Stomach (tissue), 8 donors: ENCODE measurements at regions not wholly inside any gene's neighbourhood (a gene's known extent, or its start where the extent isn't known, plus 50 kb on each side); places are given as distances from the start of the nearest gene placed in this dataset.

Source experiments
- DNase-seq, 2 donors: peaks; one replicate each; pipeline versions ENCODE4 v3.0.0 to v3.0.0-alpha.2; 2013 to 2019
- H3K27ac ChIP-seq, 5 donors: fragments of 200-600 bp in 4 of 5; sonication (generic) in 4 of 5; one replicate each; pipeline ENCODE4 v1.5.1; 2013 to 2019; ENCODE audit warnings: mild to moderate bottlenecking in 1 of 5, moderate library complexity in 1 of 5
- H3K27me3 ChIP-seq, 3 donors: fragments of 200-600 bp; sonication (generic); one replicate each; pipeline ENCODE4 v1.5.1; 2017 to 2019; ENCODE audit warnings: mixed run types in 1 of 3
- H3K36me3 ChIP-seq, 4 donors: fragments of 200-600 bp; sonication (generic); 1 replicate in 3 of 4; 2 replicates in 1 of 4; pipeline ENCODE4 v1.5.1; 2016 to 2019
- H3K4me1 ChIP-seq, 4 donors: fragments of 200-600 bp; sonication (generic); one replicate each; pipeline ENCODE4 v1.5.1; 2016 to 2019
- H3K4me3 ChIP-seq, 4 donors: fragments of 200-600 bp; sonication (generic) in 3 of 4; one replicate each; pipeline ENCODE4 v1.5.1; 2016 to 2019; ENCODE audit warnings: mild to moderate bottlenecking in 1 of 4
- H3K9me3 ChIP-seq, 4 donors: fragments of 200-600 bp; sonication (generic); one replicate each; pipeline ENCODE4 v1.5.1; 2016 to 2019
- EP300 ChIP-seq: sonication (generic); formaldehyde crosslinking; IDR thresholded peaks from one replicate; pipeline ENCODE4 v1.6.1; 2017; ENCODE audit warnings: antibody characterized with exemption
- POLR2A ChIP-seq, 4 donors: fragments of 450-650 bp; IDR thresholded peaks; one replicate each; pipeline ENCODE4 v1.6.1; 2016; ENCODE audit warnings: antibody characterized with exemption in 4 of 4, control low read depth in 2 of 4, mild to moderate bottlenecking in 1 of 4, moderate library complexity in 1 of 4
- POLR2AphosphoS5 ChIP-seq, 3 donors: sonication (generic); formaldehyde crosslinking; IDR thresholded peaks; one replicate each; pipeline ENCODE4 v1.6.1; 2016; ENCODE audit warnings: antibody characterized with exemption in 3 of 3
- WGBS, 5 donors: extraction: QIAGEN DNeasy Blood & Tissue Kit in 3 of 5; methylation state at CpG; one replicate each; pipeline versions ENCODE4 v1.1.5 to v1.1.7; 2013 to 2018; 5-methylcytosine and 5-hydroxymethylcytosine counted together
- intact Hi-C: fragments of 100-400 bp; cut with DNase I; formaldehyde crosslinking; loops from one replicate; pipeline ENCODE4 v1.15.1; 2023; ENCODE audit warnings: low total_unique reads
- TF ChIP-seq, protein P1 (sequence below), 7 experiments: fragments of 450-650 bp in 4 of 7; fragments of 200-600 bp in 3 of 7; sonication (generic) in 3 of 7; IDR thresholded peaks; one replicate each; pipeline ENCODE4 v1.5.1; 2016 to 2019; ENCODE audit warnings: antibody characterized with exemption in 7 of 7, control low read depth in 2 of 7, mild to moderate bottlenecking in 1 of 7
- donor health status: healthy with polysubstance abuse.
- donor health status: Bipolar disorder and iron deficiency.
- donor health status: healthy.

DNA sequence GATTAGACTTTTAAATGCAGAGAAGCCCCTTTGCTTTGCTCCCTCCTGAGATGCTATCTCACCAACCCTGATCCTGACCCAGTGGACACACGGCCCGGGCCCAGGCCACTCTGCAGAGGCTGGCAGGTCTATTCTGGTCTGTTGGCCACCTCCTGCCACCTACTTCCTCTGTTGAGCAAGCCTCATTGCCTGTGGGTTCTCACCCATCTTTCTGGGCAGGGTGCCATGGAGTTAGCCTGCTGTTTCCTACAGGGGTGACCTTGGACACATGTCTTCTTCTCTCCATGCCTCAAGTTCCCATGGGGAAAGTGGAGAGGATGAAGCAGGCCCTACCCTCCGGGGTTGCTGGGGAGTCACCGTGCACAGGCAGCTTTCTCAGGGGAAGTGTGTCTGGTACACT is 266.2 kb upstream of the IRX1 start:
- no peak overlapping the region for H3K4me3 ChIP-seq
- H3K27ac ChIP-seq, result no peak overlapping the region
- H3K4me1 ChIP-seq, result no peaks in the 10 kb centered on the region
- TF ChIP-seq EP300 (no peak), POLR2A (IDR thresholded peaks at IDR 0.05) (no peak), POLR2AphosphoS5 (IDR thresholded peaks at IDR 0.05) (no peak)
- TF ChIP-seq, protein P1, sequence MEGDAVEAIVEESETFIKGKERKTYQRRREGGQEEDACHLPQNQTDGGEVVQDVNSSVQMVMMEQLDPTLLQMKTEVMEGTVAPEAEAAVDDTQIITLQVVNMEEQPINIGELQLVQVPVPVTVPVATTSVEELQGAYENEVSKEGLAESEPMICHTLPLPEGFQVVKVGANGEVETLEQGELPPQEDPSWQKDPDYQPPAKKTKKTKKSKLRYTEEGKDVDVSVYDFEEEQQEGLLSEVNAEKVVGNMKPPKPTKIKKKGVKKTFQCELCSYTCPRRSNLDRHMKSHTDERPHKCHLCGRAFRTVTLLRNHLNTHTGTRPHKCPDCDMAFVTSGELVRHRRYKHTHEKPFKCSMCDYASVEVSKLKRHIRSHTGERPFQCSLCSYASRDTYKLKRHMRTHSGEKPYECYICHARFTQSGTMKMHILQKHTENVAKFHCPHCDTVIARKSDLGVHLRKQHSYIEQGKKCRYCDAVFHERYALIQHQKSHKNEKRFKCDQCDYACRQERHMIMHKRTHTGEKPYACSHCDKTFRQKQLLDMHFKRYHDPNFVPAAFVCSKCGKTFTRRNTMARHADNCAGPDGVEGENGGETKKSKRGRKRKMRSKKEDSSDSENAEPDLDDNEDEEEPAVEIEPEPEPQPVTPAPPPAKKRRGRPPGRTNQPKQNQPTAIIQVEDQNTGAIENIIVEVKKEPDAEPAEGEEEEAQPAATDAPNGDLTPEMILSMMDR (IDR thresholded peaks at IDR 0.05), result no peak
- DNase-seq, result no peak
- H3K36me3 ChIP-seq, result no peaks in the 10 kb centered on the region
- WGBS, 5 donors, result 73 to 88% (median 81%) methylated on average over 4 of the region's 4 CpGs
- H3K27me3 ChIP-seq, result peaks cover 0 to 8% (median 0%) of the 10 kb centered on the region in 3 donors
- intact Hi-C loops, result no loop called here
- H3K9me3 ChIP-seq, result peaks cover 0 to 7% (median 0%) of the 10 kb centered on the region in 4 donors

DNA sequence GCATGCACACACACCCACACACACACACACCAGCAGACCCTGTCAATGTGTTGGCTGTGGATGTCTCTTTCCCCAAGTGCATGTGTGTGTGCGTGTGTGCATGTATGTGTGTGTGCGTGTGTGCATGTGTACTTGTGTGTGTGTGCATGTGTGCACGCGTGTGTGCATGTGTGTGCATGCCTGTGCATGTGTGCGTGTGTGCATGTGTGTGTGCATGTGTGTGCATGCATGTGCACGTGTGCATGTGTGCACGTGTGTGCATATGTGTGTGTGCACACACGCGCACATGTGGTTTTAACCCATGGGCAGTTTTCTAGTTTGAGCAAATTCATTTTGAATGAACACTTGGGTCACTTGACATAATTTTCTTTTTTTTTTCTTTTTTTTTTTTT is 268.8 kb upstream of the IRX1 start:
- WGBS, 5 donors, result 85 to 93% (median 92%) methylated on average over 9 of the region's 9 CpGs
- intact Hi-C loops, result no loop called here

DNA sequence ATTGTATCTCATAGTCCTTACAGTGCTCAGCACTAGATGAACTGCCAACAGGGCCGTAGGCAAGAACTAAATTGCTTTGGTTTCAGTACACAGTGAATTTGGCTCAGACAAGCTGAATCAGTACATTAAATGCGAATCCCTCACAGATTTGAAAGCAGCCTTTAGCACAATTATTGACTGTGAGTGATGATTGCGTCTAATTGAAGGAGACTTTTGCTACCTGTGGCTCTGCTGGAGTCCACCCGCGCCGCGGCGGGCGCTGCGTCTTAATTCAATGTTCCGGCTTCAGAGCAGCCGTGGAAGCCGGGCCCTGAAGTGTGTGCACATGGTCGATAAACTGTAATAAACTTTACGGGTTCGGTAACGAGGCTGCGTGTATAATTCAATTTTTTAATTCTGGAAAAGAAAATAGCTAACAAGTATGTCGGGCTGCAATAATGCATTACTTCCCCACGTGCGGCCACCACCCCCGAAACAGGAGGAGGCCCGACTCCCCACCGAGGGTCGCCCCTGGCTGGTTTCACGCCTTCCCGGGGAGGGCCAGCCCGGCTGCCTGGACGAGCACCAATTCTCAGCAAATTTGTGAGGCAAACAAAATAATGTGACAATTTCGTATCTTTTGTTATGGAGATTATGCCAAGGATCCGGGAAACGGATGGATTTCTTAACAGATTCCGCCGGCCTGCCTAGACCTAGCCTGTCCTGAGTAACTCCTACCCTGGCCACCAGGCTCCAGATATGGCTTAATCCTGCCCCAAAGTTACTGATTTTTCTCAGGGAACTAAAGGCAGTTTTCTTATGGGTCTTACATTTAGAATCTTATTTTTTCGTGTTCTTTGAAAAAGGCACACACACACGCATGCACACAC is 269.4 kb upstream of the IRX1 start:
- TF ChIP-seq EP300, result no peak
- no peak for TF ChIP-seq POLR2AphosphoS5 (IDR thresholded peaks at IDR 0.05)
- TF ChIP-seq POLR2A (IDR thresholded peaks at IDR 0.05), result no peak
- TF ChIP-seq, protein P1 (IDR thresholded peaks at IDR 0.05), result no peak
- Histone ChIP-seq H3K27me3 (no peaks in the 10 kb centered on the region), H3K9me3 (peaks cover 0 to 7% (median 0%) of the 10 kb centered on the region in 4 donors), H3K4me1 (no peaks in the 10 kb centered on the region), H3K36me3 (no peaks in the 10 kb centered on the region), H3K27ac (no peak overlapping the region), H3K4me3 (no peak overlapping the region)
- DNase-seq, result peak in 1 of 2 donors; percentile 23
- intact Hi-C loops, result no loop called here
- WGBS, 5 donors, result 72 to 80% (median 77%) methylated on average over 30 to 36 of the region's 36 CpGs

More for the DNA sequence above, 268.8 kb upstream of the IRX1 start:
- H3K4me1 ChIP-seq, result no peaks in the 10 kb centered on the region
- no peaks in the 10 kb centered on the region for H3K27me3 ChIP-seq
- no peak overlapping the region for H3K27ac ChIP-seq
- no peaks in the 10 kb centered on the region for H3K36me3 ChIP-seq
- no peak for DNase-seq
- no peak overlapping the region for H3K4me3 ChIP-seq
- TF ChIP-seq POLR2AphosphoS5 (IDR thresholded peaks at IDR 0.05), result no peak
- TF ChIP-seq POLR2A (IDR thresholded peaks at IDR 0.05), result no peak
- no peak for TF ChIP-seq EP300
- TF ChIP-seq, protein P1 (IDR thresholded peaks at IDR 0.05), result no peak
- peaks cover 0 to 7% (median 0%) of the 10 kb centered on the region in 4 donors for H3K9me3 ChIP-seq

DNA sequence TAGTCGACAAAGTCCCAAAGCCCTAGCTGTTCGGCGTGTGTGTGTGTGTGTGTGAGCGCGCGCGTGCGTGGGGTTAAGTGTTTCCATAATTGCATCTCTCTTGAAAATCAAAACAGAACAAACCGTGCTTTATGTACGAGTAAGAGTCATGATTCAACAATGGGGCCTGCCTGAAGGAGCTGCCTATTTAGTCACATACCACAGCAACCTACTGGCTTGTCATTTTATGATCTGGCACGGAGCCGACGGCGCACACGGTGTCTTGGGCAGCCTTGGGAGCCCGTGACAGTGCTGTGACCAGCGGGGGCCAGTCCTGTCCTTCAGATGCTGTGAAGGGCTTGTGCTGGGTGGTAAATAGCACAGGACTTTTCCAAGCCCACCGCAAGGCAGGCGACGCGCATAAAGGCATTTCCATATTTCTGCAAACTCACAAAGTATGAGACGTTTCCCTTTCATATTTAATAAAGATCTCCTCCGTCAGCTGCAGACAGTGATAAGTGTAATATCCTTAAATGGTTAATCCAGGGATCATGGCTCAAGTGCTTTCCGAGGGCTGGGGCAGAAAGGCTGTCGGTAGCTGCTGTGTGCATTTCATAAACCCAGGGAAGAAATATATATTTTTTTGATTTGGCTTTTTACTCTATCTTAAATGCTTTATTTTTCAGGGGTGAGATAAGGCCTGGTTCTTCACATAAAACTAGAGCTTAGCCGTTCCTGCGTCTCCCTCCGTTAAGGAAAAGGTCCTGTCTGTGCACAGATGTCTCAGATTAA is 270.2 kb upstream of the IRX1 start:
- intact Hi-C loops, result no loop called here
- DNase-seq, result no peak
- Histone ChIP-seq H3K36me3 (no peaks in the 10 kb centered on the region), H3K9me3 (peaks cover 0 to 7% (median 0%) of the 10 kb centered on the region in 4 donors), H3K27me3 (no peaks in the 10 kb centered on the region), H3K27ac (no peak overlapping the region), H3K4me3 (no peak overlapping the region), H3K4me1 (no peaks in the 10 kb centered on the region)
- TF ChIP-seq, protein P1 (IDR thresholded peaks at IDR 0.05), result no peak
- TF ChIP-seq POLR2AphosphoS5 (IDR thresholded peaks at IDR 0.05) (no peak), EP300 (no peak), POLR2A (IDR thresholded peaks at IDR 0.05) (no peak)
- WGBS, 5 donors, result 69 to 76% (median 74%) methylated on average over 26 to 28 of the region's 28 CpGs
